LNCaP clone FGC (cell line): ENCODE measurements at regions not wholly inside any gene's neighbourhood (a gene's known extent, or its start where the extent isn't known, plus 50 kb on each side); places are given as distances from the start of the nearest gene placed in this dataset.

Source experiments
- DNase-seq: peaks from one replicate; pipeline ENCODE4 v3.0.0-alpha.2; 2011; ENCODE audit warnings: low read depth
- H3K4me3 ChIP-seq: 2 replicates; pipeline ENCODE4 v1.5.1; 2011; ENCODE audit warnings: mild to moderate bottlenecking, low read depth, low read length, control low read depth
- TF ChIP-seq, protein P1 (sequence below): IDR thresholded peaks from 2 replicates; pipeline ENCODE4 v1.5.1; 2012; ENCODE audit warnings: mild to moderate bottlenecking; ENCODE audit not compliant: control insufficient read depth, insufficient read depth; ENCODE audit errors: extremely low read depth

DNA sequence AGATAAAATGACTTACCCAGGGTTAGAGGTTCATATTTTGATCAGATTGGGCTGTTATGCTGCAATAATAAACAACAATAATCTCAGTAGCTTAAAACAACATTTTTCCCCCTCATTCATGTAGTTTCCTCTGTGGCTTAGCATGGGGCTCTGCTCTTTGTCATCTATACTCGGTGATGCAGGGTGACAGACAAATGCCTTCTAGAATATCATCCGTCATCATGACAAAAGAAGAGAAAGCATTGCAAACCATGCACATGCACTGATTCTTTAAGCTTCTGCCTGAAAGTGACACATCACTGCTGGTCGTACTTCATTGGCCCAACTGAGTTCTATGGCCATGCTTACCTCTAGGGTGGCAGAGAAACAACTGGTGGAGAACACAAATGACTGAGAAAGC, 58.8 kb upstream of the MAMDC2 start:
- DNase-seq, result no peak
- TF ChIP-seq, protein P1, sequence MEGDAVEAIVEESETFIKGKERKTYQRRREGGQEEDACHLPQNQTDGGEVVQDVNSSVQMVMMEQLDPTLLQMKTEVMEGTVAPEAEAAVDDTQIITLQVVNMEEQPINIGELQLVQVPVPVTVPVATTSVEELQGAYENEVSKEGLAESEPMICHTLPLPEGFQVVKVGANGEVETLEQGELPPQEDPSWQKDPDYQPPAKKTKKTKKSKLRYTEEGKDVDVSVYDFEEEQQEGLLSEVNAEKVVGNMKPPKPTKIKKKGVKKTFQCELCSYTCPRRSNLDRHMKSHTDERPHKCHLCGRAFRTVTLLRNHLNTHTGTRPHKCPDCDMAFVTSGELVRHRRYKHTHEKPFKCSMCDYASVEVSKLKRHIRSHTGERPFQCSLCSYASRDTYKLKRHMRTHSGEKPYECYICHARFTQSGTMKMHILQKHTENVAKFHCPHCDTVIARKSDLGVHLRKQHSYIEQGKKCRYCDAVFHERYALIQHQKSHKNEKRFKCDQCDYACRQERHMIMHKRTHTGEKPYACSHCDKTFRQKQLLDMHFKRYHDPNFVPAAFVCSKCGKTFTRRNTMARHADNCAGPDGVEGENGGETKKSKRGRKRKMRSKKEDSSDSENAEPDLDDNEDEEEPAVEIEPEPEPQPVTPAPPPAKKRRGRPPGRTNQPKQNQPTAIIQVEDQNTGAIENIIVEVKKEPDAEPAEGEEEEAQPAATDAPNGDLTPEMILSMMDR, result no peak
- no peak overlapping the region for H3K4me3 ChIP-seq

DNA sequence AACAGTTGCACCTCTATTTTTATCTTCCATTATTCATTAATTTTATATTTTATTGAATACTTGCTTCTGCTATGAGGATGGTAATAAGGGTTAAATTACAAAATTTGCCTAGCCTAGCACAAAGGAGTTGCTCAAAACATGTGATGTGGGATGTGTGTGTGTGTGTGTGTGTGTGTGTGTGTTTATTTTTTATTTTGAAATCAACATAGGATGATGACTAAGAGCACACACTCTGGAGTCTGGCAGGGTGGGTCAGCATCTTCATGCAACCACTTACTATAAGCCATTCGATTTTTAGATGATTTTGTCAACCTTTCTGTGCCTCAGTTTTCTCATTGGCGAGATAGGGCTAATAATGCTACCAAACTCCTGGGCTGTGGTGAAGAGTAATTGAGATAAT, 57.7 kb upstream of the MAMDC2 start:
- no peak for DNase-seq
- TF ChIP-seq, protein P1, result no peak
- no peak overlapping the region for H3K4me3 ChIP-seq

DNA sequence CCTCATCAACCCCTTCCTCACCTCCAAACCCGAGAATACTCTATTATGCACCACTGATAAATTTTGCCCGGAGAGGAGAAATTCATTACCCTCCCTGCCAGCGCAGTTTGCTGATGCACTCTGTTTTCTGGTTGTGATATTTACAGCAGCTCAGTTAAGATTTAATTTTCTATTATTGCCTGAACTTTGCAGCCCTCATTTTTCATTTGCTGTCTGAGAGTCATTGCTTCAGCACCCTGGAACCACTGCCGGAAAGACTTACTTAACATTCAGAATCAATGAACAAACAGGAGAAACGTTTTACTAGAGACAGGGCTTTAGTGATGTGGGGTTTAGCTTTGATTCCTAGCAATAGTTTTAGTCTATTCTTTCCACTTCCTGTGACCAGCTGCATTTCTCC, 56.7 kb upstream of the MAMDC2 start:
- TF ChIP-seq, protein P1, result no peak
- DNase-seq, result no peak
- H3K4me3 ChIP-seq, result no peak overlapping the region

DNA sequence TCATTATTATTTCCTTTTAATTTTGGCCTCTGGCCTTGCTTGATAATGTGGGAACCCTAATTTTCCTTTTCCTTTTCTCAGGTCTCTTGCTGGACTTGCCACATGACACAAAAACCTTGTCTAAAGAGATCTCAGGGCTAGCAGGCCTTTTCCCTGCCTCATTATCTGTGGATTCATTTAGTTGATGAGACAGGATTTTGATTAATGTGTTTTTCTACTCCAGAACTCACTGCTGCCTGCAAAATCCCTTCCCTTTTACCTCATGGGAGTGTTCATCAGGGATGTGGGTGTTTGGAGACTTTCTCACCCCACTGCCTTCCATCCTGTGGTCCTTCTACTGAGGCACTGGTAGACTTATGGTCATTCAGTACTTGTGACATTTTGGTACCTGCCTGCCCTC, 56.2 kb upstream of the MAMDC2 start:
- TF ChIP-seq, protein P1, result no peak
- no peak for DNase-seq
- no peak overlapping the region for H3K4me3 ChIP-seq

DNA sequence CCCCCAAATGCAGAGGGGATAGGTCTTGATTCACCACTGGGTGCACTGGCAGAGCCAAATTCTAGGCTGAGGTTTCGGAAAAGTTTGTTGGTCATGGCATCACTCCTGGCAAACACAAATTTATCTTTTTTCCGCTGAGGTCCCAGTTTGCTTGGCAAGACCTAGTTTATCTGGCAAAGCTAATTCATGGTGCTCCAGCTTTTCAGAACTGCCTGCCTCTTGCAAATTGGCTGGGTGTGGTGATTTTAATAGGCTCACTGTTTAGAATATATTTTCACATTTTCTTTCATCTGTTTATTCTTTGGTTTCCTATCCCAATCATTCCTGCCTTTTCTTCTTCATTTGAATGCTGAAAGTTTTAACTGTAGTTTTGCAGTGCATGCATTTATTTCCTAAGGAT, 50.5 kb upstream of the MAMDC2 start:
- TF ChIP-seq, protein P1, result no peak
- H3K4me3 ChIP-seq, result no peak overlapping the region
- DNase-seq, result no peak
